DMS 273 (cell line): ENCODE measurements at regions not wholly inside any gene's neighbourhood (a gene's known extent, or its start where the extent isn't known, plus 50 kb on each side); places are given as distances from the start of the nearest gene placed in this dataset.

ENCODE experiments used
- DNase-seq: peaks from one replicate; lab custom pipeline; 2025; ENCODE audit not compliant: unreplicated experiment; lab: John Stamatoyannopoulos, UW

- DNase-seq = no peak
Observed at GRCh38 chr3:161987933-161988332, 491.3 kb downstream of the OTOL1 start.

GRCh38 chr3:161989012-161989411, 492.4 kb downstream of the OTOL1 start:
- DNase-seq = no peak

GRCh38 chr3:161990036-161990435, 493.4 kb downstream of the OTOL1 start:
- no peak for DNase-seq

- DNase-seq = no peak
Observed at GRCh38 chr3:161991901-161992540, 495.4 kb downstream of the OTOL1 start.

- no peak for DNase-seq
Observed at GRCh38 chr3:161999846-162000245, 503.2 kb downstream of the OTOL1 start.

- no peak for DNase-seq
Observed at GRCh38 chr3:162007722-162008121, 511.1 kb downstream of the OTOL1 start.

GRCh38 chr3:162012633-162013032, 516.0 kb downstream of the OTOL1 start:
- DNase-seq = no peak

GRCh38 chr3:162014284-162014683, 517.7 kb downstream of the OTOL1 start:
- no peak for DNase-seq

- no peak for DNase-seq
Observed at GRCh38 chr3:162015856-162016255, 519.2 kb downstream of the OTOL1 start.

- no peak for DNase-seq
Observed at GRCh38 chr3:162019817-162020216, 523.2 kb downstream of the OTOL1 start.

GRCh38 chr3:162021206-162021605, 524.6 kb downstream of the OTOL1 start:
- no peak for DNase-seq

- DNase-seq = no peak
Observed at GRCh38 chr3:162022911-162023310, 526.3 kb downstream of the OTOL1 start.

GRCh38 chr3:162029736-162030135, 533.1 kb downstream of the OTOL1 start:
- no peak for DNase-seq

- DNase-seq = no peak
Observed at GRCh38 chr3:162034368-162034767, 537.8 kb downstream of the OTOL1 start.

- no peak for DNase-seq
Observed at GRCh38 chr3:162041622-162042021, 545.0 kb downstream of the OTOL1 start.

GRCh38 chr3:162052636-162053035, 556.0 kb downstream of the OTOL1 start:
- DNase-seq = no peak

- DNase-seq = no peak
Observed at GRCh38 chr3:162072656-162073164, 576.1 kb downstream of the OTOL1 start.

GRCh38 chr3:162073422-162073975, 576.9 kb downstream of the OTOL1 start:
- DNase-seq = no peak

GRCh38 chr3:162077108-162077507, 580.5 kb downstream of the OTOL1 start:
- DNase-seq = no peak

GRCh38 chr3:162082516-162082915, 585.9 kb downstream of the OTOL1 start:
- no peak for DNase-seq

- no peak for DNase-seq
Observed at GRCh38 chr3:162087361-162087760, 590.8 kb downstream of the OTOL1 start.

GRCh38 chr3:162092751-162093150, 596.1 kb downstream of the OTOL1 start:
- DNase-seq = no peak

- DNase-seq = no peak
Observed at GRCh38 chr3:162094301-162094700, 597.7 kb downstream of the OTOL1 start.
